Erythroblast (primary cell): ENCODE measurements at regions not wholly inside any gene's neighbourhood (a gene's known extent, or its start where the extent isn't known, plus 50 kb on each side); places are given as distances from the start of the nearest gene placed in this dataset.

Source experiments
- GATA1 ChIP-seq: IDR thresholded peaks from 2 replicates; pipeline ENCODE4 v1.6.1; 2011; ENCODE audit warnings: low read depth, mild to moderate bottlenecking, control low read depth, low read length, moderate library complexity
- POLR2A ChIP-seq: IDR thresholded peaks from 2 replicates; pipeline ENCODE4 v1.6.1; 2011; ENCODE audit warnings: mild to moderate bottlenecking, low read length

DNA sequence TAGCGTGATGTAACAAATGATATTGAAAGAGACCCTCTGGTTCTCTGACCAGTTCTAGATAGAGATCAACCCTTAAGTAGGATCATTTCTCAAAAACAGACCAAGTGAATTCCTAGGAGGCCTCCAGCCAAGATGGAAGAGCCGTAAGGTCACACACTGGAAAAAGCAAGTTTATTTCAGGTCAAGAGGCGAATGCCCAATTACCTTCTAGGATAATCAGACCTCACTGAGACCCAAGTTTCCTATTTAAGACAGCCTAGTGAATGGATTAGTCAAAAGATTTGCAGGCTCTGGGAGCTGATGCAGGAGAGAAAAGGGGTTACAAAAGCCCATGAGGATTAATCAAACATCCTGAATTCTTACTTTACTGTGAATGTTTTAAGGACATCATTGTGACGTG, 486.1 kb upstream of the NRP1 start:
- TF ChIP-seq POLR2A (no peak), GATA1 (no peak)
